ENCODE measurements at regions not wholly inside any gene's neighbourhood (a gene's known extent, or its start where the extent isn't known, plus 50 kb on each side); places are given as distances from the start of the nearest gene placed in this dataset.

DNA sequence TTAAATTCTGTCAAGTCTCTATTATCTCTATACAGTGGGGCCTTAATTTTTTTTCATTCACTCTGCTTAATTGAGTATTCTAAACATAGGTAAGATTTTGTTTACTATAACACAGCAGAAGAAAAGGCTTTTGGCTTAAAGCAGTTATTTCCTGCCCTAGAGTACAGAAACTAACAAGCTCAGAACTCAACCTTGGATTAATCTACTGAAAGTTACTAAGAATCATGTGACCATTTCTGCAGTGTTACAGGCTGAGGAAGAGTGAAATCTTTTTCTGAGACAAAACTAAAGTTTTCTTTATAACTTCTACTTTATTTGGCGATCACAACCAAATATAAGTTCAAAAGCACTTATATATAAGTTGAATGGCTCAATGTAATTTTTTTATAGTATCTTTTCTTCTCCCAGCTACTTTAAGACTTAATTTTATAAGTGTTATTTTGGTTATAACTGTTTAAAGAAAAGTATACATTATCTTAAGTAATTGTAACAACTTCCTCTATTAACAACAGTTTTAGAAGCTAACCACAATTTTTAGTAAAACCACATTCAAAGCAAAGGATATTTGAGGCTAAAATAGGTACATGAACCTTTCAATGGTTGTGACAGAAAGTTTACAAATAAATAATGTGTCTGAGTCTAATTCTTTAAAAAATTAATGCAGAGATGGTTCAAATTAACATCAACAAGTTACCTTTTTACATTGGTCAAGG lies 240.6 kb upstream of the NAALADL2 start:
- H3K27me3 ChIP-seq (ENCODE audit: low read length): no peaks in the 10 kb centered on the region
- TF ChIP-seq EZH2phosphoT487 (conservative IDR thresholded peaks at IDR 0.05; ENCODE audit: low read length): no peak
- TF ChIP-seq, protein P1, sequence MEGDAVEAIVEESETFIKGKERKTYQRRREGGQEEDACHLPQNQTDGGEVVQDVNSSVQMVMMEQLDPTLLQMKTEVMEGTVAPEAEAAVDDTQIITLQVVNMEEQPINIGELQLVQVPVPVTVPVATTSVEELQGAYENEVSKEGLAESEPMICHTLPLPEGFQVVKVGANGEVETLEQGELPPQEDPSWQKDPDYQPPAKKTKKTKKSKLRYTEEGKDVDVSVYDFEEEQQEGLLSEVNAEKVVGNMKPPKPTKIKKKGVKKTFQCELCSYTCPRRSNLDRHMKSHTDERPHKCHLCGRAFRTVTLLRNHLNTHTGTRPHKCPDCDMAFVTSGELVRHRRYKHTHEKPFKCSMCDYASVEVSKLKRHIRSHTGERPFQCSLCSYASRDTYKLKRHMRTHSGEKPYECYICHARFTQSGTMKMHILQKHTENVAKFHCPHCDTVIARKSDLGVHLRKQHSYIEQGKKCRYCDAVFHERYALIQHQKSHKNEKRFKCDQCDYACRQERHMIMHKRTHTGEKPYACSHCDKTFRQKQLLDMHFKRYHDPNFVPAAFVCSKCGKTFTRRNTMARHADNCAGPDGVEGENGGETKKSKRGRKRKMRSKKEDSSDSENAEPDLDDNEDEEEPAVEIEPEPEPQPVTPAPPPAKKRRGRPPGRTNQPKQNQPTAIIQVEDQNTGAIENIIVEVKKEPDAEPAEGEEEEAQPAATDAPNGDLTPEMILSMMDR (IDR thresholded peaks at IDR 0.05; ENCODE audit: insufficient read depth, low read length, poor library complexity, severe bottlenecking): no peak
- no peaks in the 10 kb centered on the region for H3K9me3 ChIP-seq (ENCODE audit: insufficient read depth, low read length)
- H3K4me2 ChIP-seq (ENCODE audit: low read depth, low read length, poor library complexity, severe bottlenecking): no peak overlapping the region
- H3F3A ChIP-seq (ENCODE audit: insufficient read depth): no peaks in the 10 kb centered on the region
- no peaks in the 10 kb centered on the region for H3K9me2 ChIP-seq (replicated peaks; ENCODE audit: insufficient read depth, low read length)
- H3K4me3 ChIP-seq (ENCODE audit: insufficient read depth, low read length, poor library complexity, severe bottlenecking): no peak overlapping the region
- no peak overlapping the region for H3K27ac ChIP-seq (ENCODE audit: low read depth, low read length)
- H4K20me1 ChIP-seq (ENCODE audit: low read depth, low read length): no peaks in the 10 kb centered on the region
- H3K9ac ChIP-seq (ENCODE audit: low read length): no peak overlapping the region
- no peaks in the 10 kb centered on the region for H3K79me2 ChIP-seq (ENCODE audit: insufficient read depth, low read length)
- H3K36me3 ChIP-seq (ENCODE audit: low read length): no peaks in the 10 kb centered on the region
- no peak overlapping the region for H2AFZ ChIP-seq (ENCODE audit: low read depth, low read length, severe bottlenecking)

DNA sequence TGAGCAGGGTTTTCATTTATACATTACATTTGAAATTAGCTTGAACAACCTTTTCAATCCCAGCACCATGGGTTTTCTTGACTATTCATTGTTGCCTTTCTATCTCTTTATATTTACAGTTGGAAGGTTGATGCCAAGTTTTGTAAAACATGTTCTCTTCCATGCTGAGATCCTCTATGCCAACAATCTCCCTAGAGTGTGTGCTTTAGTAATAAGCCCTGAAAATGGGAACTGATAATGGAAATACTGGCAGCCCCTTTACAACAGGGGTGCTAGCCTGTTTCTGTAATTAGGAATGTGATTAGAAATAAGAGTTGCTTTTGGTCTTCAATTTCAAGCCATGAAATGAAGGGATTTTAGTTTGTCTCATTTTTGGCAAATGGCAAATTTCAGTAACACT lies 239.9 kb upstream of the NAALADL2 start:
- H3K9me3 ChIP-seq (ENCODE audit: insufficient read depth, low read length): no peaks in the 10 kb centered on the region
- H3K9me2 ChIP-seq (replicated peaks; ENCODE audit: insufficient read depth, low read length): no peaks in the 10 kb centered on the region
- no peaks in the 10 kb centered on the region for H4K20me1 ChIP-seq (ENCODE audit: low read depth, low read length)
- H3F3A ChIP-seq (ENCODE audit: insufficient read depth): no peaks in the 10 kb centered on the region
- H3K79me2 ChIP-seq (ENCODE audit: insufficient read depth, low read length): no peaks in the 10 kb centered on the region
- H3K9ac ChIP-seq (ENCODE audit: low read length): no peak overlapping the region
- TF ChIP-seq, protein P1 (IDR thresholded peaks at IDR 0.05; ENCODE audit: insufficient read depth, low read length, poor library complexity, severe bottlenecking): no peak
- no peak for TF ChIP-seq EZH2phosphoT487 (conservative IDR thresholded peaks at IDR 0.05; ENCODE audit: low read length)
- no peak overlapping the region for H2AFZ ChIP-seq (ENCODE audit: low read depth, low read length, severe bottlenecking)
- H3K36me3 ChIP-seq (ENCODE audit: low read length): no peaks in the 10 kb centered on the region
- H3K27me3 ChIP-seq (ENCODE audit: low read length): no peaks in the 10 kb centered on the region
- no peak overlapping the region for H3K27ac ChIP-seq (ENCODE audit: low read depth, low read length)
- H3K4me3 ChIP-seq (ENCODE audit: insufficient read depth, low read length, poor library complexity, severe bottlenecking): no peak overlapping the region
- no peak overlapping the region for H3K4me2 ChIP-seq (ENCODE audit: low read depth, low read length, poor library complexity, severe bottlenecking)

DNA sequence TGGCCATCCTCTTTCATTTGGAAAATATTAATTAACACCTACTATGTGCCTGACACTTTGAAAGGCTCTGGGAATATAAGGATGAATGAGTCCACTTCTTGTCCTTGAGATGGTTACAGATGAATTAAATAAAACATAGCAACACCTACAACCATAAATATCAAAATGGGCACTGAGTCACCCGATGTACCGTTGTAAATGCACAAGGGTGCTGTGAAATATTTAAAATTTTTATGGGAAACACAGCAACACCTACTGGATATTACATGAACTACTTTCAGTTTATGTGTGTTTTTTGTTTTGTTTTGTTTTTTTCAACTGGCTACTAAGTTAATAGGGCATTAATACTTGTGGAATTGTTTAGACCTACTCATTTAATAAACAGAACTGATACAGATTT lies 239.0 kb upstream of the NAALADL2 start:
- Histone ChIP-seq H3K27me3 (ENCODE audit: low read length) (no peaks in the 10 kb centered on the region), H3K9me2 (replicated peaks; ENCODE audit: insufficient read depth, low read length) (no peaks in the 10 kb centered on the region), H3K4me3 (ENCODE audit: insufficient read depth, low read length, poor library complexity, severe bottlenecking) (no peak overlapping the region), H2AFZ (ENCODE audit: low read depth, low read length, severe bottlenecking) (no peak overlapping the region), H4K20me1 (ENCODE audit: low read depth, low read length) (no peaks in the 10 kb centered on the region), H3K9ac (ENCODE audit: low read length) (no peak overlapping the region), H3F3A (ENCODE audit: insufficient read depth) (no peaks in the 10 kb centered on the region), H3K79me2 (ENCODE audit: insufficient read depth, low read length) (no peaks in the 10 kb centered on the region), H3K27ac (ENCODE audit: low read depth, low read length) (no peak overlapping the region), H3K36me3 (ENCODE audit: low read length) (no peaks in the 10 kb centered on the region), H3K4me2 (ENCODE audit: low read depth, low read length, poor library complexity, severe bottlenecking) (no peak overlapping the region), H3K9me3 (ENCODE audit: insufficient read depth, low read length) (no peaks in the 10 kb centered on the region)
- TF ChIP-seq EZH2phosphoT487 (conservative IDR thresholded peaks at IDR 0.05; ENCODE audit: low read length): no peak
- TF ChIP-seq, protein P1 (IDR thresholded peaks at IDR 0.05; ENCODE audit: insufficient read depth, low read length, poor library complexity, severe bottlenecking): no peak
